ENCODE measurements at regions not wholly inside any gene's neighbourhood (a gene's known extent, or its start where the extent isn't known, plus 50 kb on each side); places are given as distances from the start of the nearest gene placed in this dataset.

DNA sequence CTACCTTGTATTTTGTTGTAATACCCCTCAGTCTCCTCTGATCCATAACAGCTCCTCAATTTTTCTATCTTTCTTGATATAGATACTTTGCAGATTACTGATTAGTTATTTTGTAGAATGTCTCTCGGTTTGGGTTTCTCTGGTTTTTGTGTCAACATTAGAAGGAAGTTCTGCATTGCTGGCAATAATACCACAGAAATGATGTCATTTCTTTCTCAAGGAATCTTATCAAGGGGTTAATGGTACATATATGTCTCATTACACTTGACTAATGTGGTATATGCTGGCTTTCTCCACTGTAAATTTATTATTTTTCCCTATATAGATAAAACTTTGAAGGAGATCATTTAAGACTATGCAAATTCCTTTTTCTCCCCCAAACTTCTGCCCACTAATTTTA is 183.6 kb upstream of the DKK2 start:
- no peak for DNase-seq

DNA sequence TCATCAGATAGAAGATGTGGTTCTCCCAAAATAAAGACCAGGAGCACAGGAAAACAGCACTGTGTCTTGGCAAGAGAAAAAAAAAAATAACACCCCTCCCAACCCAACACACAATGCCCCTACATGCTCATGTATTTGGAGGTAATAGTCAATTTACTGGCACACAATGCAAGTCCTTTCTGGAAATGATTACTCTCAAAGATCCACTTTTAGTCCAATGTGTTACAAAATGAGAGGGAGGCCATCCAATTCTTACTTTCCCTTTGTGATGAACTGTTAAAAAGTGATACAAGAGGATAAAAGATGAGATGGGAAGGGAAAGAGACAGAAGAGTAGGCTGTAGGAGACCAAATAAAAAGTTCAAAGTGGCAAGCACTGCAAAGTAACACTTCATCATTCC is 180.3 kb upstream of the DKK2 start:
- no peak for DNase-seq

DNA sequence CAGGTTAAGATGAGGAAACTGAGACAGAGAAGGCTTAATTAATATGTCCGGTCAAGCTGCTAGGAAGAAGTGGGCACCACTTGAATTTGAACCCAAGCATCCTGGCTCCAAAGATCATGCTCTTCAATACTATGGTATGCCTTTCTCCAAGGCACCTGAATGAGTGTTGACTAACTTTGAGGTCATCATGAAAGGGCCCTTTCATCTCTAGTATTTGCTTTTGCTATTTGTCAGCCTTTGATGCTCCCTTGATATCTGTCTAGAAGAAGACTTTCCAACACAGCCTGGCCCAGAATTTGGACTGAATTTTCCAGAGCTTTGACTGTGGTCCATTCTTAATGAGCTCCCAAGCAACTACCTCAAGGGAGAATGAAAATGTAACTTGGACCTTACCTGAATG is 179.1 kb upstream of the DKK2 start:
- no peak for DNase-seq

DNA sequence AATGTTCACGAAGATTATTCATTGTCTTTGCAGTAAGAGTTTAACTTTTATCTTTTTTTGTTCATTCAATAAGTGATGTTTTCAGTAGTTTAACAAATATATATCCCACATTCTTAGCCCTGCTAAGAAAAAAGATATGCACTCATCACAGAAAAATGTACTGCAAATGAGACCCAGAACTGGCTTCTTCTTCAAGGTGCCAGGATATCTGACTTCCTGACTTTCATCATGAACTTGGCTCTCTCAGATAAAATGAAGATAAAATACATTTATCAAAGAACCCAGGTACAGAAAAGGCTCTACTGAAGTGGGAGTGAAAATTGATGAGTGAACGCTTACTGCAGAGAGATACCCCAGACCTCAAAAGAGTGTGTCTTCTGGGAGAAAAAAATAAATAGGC is 177.8 kb upstream of the DKK2 start:
- DNase-seq, result no peak

DNA sequence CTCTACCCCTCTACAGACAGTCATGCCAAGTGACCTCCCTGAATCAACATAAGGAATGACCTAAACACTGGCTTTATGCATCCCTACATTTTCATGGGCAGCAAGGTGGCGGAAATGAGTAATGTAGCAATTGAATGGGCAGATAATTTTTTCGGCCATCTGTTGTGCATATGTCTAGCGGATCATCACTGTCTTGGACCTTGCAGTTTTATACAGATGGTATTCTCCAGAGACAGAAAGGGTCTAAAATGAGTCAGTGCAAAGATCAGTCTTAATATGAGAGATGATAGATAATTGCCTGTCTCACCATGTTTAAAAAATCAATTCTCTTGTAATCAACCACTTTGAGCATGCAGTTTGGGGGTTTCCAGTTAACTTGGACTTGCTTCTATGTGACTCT is 177.3 kb upstream of the DKK2 start:
- DNase-seq, result no peak

DNA sequence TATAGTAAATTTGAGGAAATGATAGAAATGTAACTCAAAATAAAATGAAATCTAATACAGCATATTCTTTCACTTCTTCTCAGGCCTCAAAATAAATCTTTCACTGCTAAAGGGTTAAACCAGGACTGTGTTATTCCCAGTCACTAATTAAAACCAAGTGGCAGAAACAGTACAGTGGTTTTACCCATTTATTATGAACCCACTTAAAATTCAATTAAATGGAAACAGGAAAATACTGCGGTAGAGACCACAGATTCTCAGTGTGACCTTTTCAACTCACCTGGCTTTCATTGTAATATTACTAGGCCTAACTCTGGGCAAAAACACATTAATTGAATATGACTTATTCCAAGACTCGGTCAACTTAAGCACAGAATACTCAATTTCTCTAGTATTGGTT is 176.5 kb upstream of the DKK2 start:
- no peak for DNase-seq

DNA sequence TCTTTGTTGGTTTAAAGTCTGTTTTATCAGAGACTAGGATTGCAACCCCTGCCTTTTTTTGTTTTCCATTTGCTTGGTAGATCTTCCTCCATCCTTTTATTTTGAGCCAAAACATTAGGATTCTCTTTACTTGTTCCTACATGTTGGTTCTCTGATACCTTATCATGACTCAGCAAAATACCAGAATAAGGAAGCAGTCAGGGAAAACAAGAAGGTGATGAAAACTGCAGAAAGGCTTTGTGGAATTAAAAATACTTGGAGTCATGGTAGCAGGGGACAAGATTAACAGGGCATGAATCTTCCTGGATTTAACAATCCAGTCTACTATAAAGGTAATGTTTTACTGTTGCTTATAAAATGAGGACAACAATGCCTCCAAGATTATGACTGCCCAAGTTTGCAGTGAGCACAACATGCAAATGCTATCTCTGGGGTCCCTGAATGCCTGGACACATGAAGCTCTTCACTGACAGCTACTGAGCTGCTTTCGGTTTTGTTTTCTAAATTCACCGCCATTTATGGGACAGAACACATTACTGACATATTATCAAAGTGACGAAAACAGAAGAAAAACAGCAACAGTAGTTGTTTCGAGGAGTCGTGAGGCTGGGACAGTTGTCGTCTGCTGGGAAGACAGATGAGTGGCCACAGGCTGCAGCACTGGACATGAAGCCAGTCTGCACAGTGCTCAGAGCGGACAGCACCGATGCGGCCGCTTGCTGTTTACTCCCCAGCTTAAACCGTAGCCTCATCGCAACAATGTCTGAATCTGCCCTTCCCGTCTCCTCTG is 174.5 kb upstream of the DKK2 start:
- DNase-seq, result no peak

DNA sequence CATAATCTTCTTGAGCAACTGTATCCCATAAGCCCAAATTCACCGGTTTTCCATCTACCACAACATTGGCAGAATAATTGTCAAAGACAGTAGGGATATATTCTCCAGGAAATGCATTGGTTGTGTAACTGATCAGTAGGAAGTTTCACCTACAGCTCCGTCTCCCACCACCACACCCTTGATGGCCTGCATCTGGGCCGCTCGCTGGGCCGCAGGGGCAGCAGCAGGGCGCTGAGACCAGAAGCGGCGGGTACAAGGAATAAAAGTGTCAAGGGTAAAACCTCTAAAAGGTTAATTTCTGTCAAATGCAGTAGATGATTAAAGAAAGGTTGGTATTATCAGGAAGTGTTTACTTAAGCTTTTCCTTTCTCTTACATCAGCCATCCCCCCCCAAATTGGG is 167.6 kb upstream of the DKK2 start:
- DNase-seq, result no peak

DNA sequence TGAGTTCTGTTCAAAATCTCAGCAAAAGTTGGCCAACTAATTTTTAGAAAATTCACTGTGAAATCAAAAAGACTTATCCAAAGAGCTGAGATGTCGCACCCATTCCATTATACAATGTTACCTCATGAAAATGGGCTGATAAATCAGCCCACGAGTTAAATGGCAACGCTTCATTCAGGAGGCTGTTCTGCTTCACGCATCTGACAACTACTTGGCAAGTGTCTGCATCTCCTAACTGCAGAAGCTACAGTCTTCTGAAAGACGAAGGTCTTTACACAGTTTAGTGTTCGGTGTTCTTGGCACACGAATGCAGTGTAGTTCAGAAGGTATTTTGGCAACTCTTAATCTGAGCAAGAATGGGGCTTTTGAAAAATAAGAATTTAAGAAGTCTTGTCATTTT is 166.6 kb upstream of the DKK2 start:
- DNase-seq, result no peak

DNA sequence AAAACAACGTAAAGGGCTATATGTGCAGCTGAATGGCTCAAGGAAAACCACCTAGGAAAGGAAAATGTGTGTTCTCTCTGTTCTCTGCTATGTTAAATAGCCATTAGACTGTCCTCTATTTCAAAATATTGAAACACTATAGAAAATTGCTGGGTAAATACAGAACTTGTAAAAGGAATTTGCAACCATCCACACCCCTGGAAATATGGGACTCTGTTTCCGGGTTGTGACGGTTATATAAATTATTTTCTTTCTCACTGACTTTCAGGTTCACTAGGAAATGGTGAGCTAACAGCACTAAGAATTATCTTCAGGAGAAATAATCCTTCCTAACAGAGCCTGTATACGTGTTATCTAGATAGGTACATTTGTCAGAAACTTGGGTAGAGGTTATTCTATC is 161.0 kb upstream of the DKK2 start:
- DNase-seq, result no peak

DNA sequence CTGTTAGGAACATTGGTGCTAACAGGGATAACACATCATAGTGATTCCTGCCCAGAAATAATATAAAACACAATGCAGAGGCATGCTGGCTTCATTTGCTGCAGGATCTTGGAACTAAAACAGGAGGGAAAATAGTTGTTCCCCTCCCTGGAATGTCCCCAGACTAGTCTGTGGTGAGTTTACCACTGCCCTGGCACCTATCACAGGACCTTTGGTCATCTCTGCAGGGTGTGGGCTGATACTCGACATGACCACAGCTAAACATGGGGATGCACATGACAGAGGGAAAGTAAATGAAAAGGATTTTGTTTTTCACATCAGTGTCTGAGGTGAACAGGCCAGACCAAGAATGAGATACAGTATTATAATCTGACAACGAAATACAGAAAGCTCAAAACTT is 160.2 kb upstream of the DKK2 start:
- no peak for DNase-seq

DNA sequence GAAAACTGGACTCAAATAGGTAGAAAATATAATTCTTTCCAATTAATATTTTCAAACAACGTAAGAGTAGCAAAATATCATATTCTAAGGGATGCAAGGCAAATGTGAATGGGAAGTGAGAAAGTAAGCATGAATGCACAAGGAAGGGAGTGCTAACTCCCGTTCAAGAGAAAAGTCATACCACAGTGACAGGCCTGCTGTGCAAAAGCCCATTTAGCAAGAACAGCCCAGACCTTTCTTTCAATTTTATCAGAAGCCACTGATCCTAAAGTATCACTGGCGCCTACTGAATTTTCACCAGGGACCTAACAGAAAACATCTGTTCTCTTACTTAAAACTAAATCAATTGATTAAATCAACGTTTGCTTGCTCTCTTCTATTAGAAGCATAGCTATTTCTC is 157.9 kb upstream of the DKK2 start:
- DNase-seq, result no peak

DNA sequence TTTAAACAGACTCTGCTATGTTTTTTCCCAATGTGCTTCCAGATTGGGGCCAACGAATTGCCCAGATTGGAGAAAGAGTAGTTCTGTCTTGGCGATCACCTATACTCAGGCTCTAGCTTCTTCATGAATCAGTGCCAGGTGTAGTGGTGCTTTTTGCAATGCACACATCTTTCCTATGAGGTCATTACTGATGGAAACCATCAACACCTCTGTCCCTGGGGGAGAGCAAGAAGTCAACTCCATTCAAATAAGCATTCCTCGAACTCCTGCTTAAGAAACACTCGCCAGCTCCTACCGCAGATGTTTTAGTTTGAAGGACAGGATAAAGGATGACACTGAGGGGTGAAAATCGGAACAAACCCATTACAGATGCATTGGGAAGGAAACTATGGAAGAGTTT is 156.5 kb upstream of the DKK2 start:
- no peak for DNase-seq

DNA sequence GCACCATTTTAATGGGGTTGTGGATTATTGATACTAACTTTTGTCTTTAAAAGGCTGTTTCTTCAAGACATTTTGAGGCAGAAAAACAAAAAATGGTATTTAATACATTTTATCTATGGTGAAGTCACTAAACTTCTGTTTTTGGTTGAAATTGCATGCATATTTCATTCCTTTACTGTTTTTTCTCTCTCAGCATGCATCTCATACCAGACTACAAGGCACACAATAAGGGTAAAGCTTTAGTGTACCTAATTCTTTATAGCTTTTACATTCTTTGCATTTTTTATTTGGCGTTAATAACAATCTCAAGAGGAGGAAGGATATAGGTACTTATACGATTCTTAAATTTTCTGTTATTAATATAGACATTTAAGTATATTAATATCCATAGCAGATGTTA is 151.0 kb upstream of the DKK2 start:
- no peak for DNase-seq

DNA sequence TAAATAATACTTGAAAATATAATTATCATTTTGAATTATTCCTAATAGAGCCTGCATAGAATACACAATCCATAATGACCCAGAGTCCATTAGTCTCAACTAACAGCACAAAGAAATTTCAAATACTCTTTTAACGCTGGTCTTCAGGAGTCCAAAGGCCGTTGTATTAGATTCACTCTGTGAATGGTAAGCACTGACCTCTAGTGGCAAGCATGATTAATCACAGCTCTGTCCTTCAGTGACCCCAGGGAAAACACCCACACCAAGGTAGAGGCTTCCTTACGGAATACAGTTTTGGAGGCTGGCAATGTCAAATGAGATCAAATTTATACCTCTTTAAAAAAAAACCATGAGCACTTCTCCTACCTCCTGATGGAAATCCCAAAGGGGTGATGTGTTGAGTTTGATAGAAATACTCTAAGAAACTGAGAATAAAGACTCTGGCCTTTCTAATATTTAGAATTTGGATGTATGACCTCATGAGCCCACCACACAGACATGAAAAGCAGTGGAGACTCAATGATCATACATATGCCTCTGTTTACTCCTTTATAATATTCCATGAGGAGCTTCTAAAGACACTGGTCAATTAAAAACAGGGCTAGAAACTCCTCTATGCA is 147.2 kb upstream of the DKK2 start:
- peak; percentile 10 for DNase-seq

DNA sequence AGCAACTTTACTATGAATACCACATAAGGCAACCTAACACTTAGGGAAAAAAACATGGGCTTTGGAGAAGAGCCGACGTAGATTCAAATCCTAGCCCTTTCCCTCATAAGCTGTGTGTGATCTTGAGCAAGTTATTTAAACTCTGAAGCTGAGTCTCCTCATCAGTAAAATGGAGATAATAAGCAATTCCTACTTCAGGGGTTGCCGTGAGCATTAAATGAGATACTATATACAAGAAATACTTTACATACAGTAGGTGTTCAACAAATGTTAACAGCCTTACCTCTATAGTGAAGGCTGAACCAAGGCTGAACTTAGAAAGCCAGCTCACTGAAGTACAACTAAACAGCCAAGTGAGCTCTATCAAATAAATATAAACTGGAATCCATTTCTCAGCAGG is 146.2 kb upstream of the DKK2 start:
- DNase-seq, result no peak

DNA sequence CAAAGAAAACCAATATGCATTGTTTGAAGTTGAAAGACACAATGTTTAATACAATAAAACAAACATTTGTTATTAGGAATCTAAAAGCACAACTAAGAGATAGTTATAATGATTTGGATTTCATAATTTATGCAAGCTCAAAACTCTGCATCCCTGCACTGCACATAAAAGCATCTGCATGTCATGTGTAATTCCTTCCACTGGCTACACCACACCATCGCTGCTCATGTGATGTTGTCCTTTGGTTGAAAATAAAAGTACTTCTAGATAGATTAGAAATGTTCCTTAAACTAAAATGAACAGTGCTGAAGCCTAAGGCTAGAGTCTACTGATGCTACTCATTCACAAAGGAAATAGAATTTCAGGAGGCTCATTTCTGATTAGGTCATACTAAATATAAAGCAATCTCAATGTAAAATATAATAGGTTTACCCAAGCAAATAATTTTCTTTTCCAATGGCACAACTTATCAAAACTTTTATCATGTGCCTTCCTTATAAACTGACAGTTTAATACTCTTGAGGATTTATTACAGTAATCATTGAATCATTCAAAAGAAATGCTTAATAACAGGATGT is 130.8 kb upstream of the DKK2 start:
- DNase-seq, result no peak

DNA sequence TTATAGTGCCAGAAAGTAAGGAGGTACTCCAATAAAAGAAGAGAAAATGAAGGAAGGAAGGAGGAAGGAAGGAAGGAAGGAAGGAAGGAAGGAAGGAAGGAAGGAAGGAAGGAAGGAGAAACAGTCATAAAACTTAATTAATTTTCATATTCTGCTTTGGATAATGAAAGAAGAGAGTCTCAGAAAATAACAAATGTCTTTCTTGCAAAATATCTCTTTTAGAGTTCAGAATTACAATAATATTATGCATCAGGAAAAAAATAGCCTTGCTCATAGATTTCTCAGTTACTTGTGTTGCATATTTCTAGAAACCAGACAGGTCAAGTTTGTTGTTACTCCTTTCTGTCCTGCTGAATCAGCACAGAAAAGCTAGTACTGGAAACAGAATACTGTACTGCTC is 130.1 kb upstream of the DKK2 start:
- DNase-seq, result no peak

DNA sequence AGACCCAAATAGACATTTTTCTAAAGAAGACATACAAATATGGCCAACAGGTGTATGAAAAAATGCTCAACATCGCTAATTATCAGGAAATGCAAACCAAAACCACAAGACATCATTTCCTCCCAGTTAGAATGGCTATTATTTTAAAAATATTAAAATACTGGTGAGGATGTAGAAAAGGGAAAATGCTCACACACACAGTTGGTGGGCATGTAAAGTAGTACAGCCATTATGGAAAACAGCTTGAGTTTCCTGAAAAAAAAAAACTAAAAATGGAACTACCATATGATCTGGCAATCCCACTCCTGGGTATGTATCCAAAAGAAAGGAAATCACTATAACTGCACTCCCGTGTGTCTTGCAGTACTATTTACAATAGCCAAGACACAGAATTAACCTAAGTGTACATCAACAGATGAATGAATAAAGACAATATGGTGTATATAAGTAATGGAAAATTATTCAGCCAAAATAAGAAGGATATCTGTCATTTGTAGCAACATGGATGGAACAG is 128.9 kb upstream of the DKK2 start:
- no peak for DNase-seq

DNA sequence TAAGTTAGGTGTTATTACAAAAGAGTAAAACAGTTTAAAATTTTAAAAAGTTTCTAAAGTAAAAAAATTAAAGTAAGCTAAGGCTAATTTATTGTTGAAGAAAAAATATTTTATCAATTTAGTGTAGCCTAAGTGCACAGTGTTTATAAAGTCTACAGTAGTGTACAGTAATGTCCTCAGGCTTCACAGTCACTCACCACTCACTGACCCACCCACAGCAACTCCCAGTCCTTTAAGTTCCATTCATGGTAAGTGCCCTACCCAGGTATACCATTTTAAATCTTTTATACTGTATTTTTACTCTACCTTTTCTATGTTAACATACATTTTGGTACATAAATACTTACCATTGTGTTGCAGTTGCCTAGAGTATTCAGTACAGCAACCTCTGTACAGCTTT is 120.3 kb upstream of the DKK2 start:
- no peak for DNase-seq

DNA sequence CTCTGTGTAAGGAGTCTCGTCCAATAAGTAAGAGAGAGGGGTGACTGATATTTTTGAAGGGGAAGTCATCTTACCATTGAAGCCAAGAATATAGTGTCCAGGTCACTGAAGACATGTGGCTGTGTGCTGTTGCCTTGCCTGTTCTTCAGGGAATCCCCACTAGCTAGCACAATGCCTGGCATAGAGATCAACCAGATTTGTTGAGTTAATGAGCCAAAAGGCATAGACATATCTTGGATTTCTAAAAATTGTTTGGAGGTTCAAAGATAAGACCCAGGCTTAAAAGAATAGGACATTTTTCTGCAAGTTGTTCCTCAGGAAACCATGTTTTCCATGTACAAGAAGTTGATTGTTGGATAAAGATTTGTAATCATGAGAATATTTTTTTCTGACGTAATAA is 119.3 kb upstream of the DKK2 start:
- DNase-seq, result no peak

DNA sequence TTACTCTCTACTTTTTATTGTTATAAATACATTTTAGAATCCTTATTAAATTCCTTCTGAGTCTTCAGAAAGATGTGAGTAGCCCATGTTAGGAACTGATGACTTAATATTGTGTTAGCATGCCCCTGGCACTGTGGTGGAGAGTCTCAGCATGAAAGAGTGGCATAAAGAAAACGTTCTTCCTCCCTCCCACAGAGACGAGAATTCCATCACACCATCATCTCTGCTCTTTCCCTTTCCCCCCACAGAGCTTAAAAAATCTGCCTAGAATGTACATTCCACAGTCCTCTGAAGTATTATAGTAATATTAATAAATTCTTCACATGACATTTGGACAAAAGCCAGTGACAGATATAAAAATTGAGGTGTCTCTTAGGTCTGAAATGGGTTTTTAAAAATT is 117.8 kb upstream of the DKK2 start:
- DNase-seq, result no peak

DNA sequence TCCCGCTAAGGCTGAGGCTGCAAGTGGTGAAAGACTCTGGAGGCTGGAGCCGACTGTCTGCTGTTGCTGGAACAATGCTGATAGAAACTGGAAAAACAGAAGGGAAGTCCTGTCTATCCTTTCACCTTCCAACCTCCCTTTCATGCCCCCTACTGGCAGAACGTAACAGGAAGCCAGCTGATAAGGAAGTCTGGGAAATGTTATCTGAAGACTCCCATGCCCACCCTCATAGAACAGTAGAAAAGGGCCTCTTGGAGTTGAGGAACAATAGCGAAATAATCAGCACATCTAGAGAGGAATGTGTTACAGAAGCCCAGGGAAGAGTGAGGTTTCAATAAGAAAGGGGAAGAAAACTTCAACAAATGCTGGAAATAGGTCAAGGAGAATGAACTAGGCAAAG is 117.1 kb upstream of the DKK2 start:
- DNase-seq, result no peak

DNA sequence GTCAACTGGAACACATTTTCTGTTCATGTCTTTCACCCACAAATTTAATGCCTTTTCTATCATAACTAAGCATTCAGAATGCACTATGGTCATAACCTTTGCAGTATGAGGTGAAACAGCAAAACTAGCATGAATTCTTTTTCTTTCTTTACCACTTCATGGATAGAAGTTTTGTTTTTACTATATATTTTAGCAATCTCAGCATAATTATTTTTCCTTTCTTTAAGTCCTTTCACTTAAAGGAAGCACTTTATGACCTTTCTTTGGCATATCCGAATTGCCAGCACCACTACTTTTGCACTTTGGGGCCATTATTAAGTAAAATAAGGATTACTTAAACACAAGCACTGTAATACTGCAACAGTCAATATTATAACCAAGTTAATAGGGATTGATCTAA is 115.1 kb upstream of the DKK2 start:
- DNase-seq, result no peak

DNA sequence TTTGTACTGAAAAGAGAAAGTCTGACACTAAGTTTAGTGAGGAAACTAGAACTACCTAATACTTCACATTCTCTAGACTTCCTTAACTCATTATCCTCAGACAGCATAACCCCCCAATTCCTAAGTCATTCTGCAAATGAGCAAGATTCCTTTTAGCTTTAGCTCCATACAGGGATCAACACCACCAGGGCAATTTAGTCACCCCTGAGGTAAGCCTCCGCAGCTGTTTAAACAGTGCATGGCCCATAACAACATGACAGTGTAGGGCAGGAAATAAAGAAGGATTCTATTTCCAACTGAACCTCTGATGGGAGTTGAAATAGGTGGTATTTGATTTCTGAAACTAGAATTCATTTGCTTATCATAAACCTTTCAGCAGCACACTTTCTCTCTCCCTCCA is 112.8 kb upstream of the DKK2 start:
- peak; percentile 28 for DNase-seq
